ENCODE measurements at regions not wholly inside any gene's neighbourhood (a gene's known extent, or its start where the extent isn't known, plus 50 kb on each side); places are given as distances from the start of the nearest gene placed in this dataset.
"Not testable (repeated sequence)": the region's sequence is repeated elsewhere in the genome, so short reads cannot be mapped to it uniquely, and the experiment has no call there.

DNA sequence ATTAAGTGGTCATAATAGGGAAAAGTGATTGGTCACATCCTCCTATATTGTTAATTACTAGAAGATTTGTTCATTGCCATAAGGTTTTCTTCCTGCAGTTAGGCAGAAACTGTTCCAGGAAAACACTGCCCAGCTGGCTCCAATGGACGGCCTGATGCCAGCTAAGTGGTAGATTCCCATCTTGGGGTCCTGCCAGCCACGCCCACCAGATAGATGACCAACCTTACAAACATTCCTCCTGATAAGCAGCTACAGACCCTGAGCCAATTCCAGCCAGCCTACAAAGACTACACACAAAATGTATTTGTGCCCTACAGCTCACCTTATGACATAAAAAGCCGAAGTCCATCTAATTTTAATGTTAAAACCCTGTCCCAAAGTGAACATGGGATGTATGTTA, 685.9 kb upstream of the USP15 start:
- TF ChIP-seq CTCF (IDR thresholded peaks at IDR 0.05; ENCODE audit: control insufficient read depth, extremely low read depth, insufficient read depth), result no peak
- DNase-seq (ENCODE audit: low read depth), result no peak
- no peak overlapping the region for H3K4me3 ChIP-seq (ENCODE audit: low read depth, low read length)

DNA sequence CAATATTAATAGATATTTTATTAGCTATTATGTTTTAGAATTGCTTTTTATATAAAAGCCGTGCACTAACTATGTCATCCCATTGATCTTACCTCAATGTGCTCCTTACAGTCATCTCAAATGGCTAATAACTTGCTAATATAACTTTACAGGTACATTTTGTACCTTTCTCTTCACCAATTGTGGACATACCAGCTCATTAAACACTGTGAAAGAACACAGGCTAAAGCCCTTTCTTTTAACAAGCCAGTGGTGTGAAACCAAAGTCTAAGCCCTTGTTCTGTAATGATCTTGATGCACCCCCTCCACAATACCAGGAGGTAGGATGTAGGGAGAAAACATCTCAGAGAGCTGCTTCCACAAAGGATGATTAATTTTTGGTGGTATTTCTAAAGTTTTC, 675.3 kb upstream of the USP15 start:
- DNase-seq (ENCODE audit: low read depth), result peak; percentile 79
- no peak overlapping the region for H3K4me3 ChIP-seq (ENCODE audit: low read depth, low read length)
- TF ChIP-seq CTCF (IDR thresholded peaks at IDR 0.05; ENCODE audit: control insufficient read depth, extremely low read depth, insufficient read depth), result no peak

- not testable (repeated sequence) for H3K4me3 ChIP-seq (ENCODE audit: low read depth, low read length); DNase-seq (ENCODE audit: low read depth)
Measured at GRCh38 chr12:61590864-61591263, 669.3 kb upstream of the USP15 start.

GRCh38 chr12:61610143-61610542, 650.1 kb upstream of the USP15 start:
- TF ChIP-seq CTCF (IDR thresholded peaks at IDR 0.05; ENCODE audit: control insufficient read depth, extremely low read depth, insufficient read depth), result no peak
- DNase-seq (ENCODE audit: low read depth), result no peak
- H3K4me3 ChIP-seq (ENCODE audit: low read depth, low read length), result no peak overlapping the region

DNA sequence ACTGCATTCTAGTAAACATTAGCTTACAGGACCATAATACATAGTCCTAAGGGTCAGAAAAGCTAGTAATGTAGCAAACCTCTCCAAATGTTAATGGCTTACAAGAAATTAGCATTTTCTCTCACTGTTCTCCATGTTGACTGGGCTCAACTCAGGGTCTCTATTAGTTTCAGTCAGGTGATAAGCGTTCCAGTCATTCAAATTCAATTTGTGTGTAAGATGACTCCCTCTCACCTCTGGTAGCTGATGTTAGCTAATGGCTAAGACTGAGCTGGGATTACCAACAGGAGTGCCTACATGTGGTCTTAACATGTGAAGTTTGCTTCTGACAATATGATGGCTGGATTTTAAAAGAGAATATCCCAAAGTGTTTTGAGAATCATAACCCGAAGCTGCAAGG, 630.5 kb upstream of the USP15 start:
- H3K4me3 ChIP-seq (ENCODE audit: low read depth, low read length), result no peak overlapping the region
- no peak for TF ChIP-seq CTCF (IDR thresholded peaks at IDR 0.05; ENCODE audit: control insufficient read depth, extremely low read depth, insufficient read depth)
- DNase-seq (ENCODE audit: low read depth), result no peak

DNA sequence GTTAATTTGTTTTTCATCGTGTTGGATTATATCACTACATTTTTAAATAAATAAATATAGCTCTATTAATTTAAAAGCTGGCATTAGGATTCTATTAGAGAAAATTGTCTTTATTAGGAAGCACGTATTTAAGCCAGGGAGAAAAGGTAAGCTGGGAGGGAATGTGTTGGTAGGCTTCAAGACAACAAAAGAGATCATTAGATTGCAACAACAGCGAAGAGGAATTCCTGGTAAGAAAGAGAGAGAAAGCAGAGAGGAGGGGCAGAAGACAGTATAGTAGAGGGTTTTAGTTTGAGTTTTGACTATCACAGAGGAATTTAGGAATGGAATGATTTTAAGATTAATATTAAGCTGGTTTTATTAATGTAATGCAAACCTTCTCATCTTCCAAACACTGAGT, 613.6 kb upstream of the USP15 start:
- no peak for DNase-seq (ENCODE audit: low read depth)
- TF ChIP-seq CTCF (IDR thresholded peaks at IDR 0.05; ENCODE audit: control insufficient read depth, extremely low read depth, insufficient read depth), result no peak
- H3K4me3 ChIP-seq (ENCODE audit: low read depth, low read length), result no peak overlapping the region

DNA sequence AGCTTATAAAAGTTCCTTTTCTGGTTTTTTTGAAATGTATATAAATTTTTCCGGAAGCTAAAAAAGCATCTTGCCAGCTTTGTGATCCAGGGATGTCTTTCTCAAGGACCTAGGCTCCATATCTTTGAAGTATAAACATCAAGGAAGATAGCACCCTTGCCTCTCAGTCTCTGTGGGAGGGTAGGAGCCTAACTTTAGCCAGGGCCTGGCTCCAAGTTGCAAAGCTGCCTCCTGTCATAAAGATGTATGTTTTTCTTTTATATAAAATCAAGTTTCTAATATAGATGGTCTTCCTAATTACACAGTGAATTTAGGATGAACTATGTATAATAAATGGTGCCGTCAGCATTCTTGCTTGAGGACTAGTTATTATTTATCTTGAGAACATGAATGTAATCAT, 612.6 kb upstream of the USP15 start:
- no peak for DNase-seq (ENCODE audit: low read depth)
- H3K4me3 ChIP-seq (ENCODE audit: low read depth, low read length), result no peak overlapping the region
- TF ChIP-seq CTCF (IDR thresholded peaks at IDR 0.05; ENCODE audit: control insufficient read depth, extremely low read depth, insufficient read depth), result no peak

GRCh38 chr12:61652265-61652664, 607.9 kb upstream of the USP15 start:
- TF ChIP-seq CTCF (IDR thresholded peaks at IDR 0.05; ENCODE audit: control insufficient read depth, extremely low read depth, insufficient read depth), result no peak
- DNase-seq (ENCODE audit: low read depth), result no peak

More at GRCh38 chr12:61652265-61652664, 607.9 kb upstream of the USP15 start:
- H3K4me3 ChIP-seq (ENCODE audit: low read depth, low read length), result no peak overlapping the region
